HG02642 (cell line): ENCODE measurements at regions not wholly inside any gene's neighbourhood (a gene's known extent, or its start where the extent isn't known, plus 50 kb on each side); places are given as distances from the start of the nearest gene placed in this dataset.

Experiments
- ATAC-seq: cut with Tn5 transposase; IDR thresholded peaks from one replicate; pipeline ENCODE4 v1.9.1; 2021; ENCODE audit warnings: mild to moderate bottlenecking; ENCODE audit not compliant: unreplicated experiment, poor library complexity

DNA sequence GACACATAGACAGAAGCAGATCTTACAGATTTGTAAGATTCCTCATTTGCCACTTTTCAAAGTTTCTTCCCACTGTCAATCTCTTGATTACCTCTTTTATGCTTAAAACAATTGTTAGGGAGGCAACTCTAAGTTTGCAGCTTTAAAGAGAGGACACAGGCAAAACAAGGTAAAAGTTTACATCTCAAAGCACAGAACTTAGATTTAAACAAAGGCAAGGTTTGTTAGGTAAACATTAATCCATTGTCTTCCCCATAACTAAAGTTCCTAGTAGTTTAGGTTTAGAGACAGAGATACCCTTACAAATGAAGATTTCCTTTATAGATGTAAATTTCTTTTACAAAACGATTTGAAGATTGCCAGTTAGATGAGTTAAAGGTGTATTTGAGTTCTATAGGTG is 176.9 kb downstream of the AASDH start:
- no peak for ATAC-seq

DNA sequence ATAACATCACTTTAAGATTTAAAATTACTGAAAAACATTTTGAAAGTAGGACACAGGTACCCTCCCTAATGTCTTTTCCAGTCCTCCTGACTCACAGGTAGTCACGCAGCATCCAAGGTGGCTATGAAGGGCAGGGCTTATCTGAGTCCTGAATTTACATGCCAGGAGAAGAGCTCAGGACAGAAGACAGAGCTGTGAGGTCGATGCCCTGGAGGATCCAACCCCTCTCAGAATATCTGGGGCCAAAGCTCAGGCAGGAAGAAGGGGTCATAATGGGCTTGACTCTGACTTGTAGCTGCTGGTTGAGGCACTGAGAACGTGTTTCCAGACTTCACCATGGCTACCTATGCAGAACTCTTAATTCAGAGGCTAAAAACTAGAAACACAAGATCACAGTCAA is 177.5 kb downstream of the AASDH start:
- no peak for ATAC-seq

DNA sequence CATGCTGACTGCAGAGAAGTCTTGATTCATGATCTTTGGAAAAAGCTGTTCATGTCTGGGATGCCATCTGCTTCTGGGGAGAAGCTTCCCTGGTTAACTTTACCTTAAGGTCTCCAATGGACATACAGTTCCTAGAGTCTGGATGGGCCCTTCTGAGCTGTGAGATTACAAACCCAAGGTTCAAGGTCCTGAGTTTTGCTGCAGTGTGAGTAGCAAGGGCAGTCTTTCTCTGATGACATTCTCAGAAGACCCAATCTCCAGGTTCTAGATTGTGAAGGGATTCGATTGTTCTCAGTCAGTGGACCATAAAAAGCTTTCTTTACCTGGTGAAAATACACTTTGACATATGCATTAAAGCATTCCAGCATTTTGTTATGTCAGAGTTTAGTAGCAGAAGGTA is 179.2 kb downstream of the AASDH start:
- no peak for ATAC-seq

DNA sequence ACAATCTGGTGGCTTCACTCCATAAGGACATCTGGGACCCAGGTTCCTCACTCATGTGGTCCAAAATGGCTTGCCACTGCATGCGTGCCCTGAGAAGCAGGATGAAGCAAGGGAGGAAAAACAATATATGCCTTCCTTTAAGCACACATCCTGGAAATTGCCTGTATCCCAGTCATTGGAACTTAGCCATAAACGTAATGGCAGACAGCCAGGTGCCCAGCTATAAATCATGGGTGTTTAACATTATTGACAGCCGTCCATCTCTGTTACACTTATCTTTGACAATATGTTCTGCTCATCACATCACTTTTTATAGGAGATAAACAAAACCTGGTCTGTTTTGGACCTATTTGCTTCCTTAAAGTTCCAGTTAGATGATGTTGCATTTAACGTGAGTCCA is 181.0 kb downstream of the AASDH start:
- ATAC-seq, result no peak

DNA sequence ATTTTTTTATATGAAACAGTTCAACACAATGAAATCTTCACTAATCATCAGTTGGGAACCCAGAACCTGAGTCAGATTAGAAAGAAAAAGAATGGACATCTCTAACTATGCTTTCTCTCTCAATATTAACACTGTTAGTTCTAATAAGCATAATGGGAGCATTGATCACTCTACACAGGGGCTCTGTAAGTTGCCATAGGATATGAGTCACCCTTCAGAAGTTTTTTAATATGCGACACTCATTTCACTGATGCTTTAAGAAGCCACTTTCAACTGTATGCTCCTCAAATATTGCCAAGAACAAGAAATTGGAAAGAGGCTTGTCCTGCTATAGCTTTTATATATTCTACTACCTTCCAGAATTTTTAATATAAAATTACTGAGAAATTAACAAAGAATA is 187.0 kb downstream of the AASDH start:
- ATAC-seq, result no peak

DNA sequence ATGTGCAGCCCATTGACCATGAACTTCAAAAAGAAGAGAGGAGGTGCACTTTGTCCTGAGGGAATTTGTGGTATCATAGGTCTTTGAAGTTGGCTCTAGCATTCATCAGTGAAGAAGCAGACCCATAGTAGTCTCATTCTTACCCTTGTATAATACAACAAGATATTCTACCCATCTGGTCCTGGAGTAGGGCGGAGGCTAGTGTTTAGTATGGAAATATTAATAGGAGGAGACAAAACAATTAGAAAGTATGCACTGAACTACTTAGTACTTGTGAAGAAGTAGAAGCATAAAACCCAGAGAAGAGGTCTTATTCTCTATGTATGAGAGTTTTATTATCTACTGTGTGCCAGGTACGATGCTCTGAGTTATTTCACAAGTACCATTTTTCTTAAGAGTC is 189.0 kb downstream of the AASDH start:
- no peak for ATAC-seq

DNA sequence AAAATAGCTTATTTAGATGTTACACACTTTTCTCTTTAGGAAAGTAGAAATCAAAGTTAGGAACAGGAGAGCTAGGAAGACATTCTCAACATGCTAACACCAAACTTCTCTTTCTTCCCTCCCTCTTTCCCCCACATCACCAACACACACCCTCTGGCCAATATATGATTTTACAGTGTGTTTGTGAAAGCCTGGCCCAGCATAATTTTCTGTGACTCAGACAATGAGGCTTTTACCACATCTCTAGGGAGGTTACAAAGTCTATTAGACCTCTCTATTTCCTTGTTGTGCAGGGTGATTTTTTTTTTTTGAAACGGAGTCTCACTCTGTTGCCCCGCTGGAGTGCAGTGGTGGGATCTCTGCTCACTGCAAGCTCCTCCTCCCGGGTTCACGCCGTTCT is 189.9 kb downstream of the AASDH start:
- ATAC-seq, result no peak

DNA sequence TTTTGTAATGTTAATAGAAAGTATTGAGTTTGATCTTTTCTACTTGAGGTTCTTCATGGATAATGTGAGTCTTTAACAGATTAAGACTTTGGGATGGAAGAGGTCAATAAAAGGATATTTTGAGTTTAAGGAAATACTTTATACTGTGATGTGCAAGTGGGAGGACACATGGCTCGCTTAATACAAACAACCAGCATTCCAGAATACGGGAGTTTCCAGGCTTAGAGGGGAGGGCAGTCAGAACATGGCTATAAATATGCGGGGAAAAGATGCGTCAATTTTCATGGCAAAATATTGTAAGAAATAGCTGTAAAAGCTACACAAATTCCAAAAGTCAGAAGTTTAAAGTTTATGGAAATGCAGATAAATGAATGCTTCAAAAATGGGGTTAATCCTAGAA is 192.3 kb downstream of the AASDH start:
- ATAC-seq, result no peak

DNA sequence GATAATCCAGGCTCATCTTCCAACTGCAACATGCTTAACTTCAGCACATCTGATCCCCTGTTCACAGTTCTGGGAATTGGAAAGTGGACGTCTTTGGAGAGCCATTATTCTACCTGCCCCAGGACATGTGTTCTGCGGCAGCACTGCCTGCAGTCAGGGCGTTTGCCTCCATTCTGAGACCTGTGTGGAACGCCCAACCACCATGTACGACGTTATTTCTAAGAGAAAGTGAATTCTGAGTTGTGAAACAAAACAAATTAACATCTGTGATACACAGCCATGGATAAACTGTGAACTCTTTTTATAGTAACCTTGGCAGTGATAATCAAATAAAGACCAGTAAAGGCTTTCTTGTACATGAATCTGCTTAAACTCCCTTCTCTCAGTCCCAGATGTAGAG is 195.8 kb downstream of the AASDH start:
- ATAC-seq, result no peak

DNA sequence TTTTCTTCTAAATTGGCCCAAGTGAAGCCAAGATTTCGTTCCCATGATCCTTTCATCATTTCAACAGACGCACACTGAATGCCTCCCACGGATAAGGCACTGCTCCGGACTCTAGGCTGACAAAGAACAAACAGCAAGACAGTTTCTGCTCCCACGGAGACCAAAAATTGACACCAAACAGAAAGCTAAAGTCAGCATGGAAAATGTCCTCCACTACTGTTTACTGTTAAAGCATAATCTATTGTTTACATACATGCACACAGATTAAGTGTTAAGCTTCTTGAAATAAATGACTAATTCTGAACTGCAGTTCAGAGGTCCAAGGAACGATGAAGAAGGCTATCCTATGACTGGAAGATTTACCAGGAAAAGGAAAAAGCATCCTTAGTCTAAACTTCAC is 199.6 kb downstream of the AASDH start:
- ATAC-seq, result no peak

DNA sequence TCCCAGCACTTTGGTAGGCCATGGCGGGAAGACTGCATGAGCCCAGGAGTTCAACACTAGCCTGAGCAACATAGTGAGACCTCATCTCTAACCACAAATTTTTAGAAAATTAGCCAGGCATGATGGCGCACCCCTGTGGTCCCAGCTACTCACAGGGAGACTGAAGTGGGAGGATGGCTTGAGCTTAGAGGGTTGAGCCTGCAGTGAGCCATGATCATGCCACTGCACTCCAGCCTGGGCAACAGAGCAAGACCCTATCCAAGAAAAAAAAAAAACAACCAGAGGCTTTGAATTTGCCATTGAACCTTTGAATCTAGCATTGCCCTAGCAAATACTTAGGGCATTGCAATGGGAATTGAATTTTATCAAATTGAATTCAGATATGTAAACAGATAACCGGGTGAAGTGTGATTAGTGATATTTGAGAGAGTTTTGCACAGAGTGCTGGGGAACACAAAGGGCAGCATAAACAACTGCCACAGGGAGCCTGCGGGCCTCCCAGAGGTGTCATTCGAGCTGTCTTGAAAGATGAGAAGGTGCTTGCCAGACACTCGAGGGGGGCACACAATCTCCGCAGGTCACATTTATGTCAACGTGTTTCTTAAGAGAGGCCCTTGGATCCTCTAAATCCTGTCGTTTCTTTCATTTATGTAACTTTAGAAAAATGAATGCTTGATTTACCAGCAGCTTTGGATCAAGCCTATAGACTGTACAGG is 200.3 kb downstream of the AASDH start:
- no peak for ATAC-seq

DNA sequence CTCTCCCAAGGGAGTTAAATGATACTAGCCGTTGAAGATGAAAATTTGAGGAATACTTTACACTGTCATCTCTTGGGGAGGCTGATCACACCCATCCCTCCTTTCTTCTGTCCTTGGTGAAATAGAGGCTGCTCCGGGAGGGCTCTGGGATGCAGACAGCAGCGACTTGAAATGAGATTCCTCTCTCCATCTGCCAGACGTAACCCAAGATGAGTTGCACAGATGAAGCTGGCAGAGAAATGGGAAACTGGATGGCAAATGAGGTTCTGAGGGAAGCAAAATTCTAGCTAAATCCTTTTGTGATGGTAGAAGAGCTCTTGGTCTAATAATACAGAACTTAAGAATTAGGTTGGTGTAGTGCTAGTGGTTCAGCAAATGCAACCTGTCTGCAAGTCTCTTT is 201.4 kb downstream of the AASDH start:
- no peak for ATAC-seq

DNA sequence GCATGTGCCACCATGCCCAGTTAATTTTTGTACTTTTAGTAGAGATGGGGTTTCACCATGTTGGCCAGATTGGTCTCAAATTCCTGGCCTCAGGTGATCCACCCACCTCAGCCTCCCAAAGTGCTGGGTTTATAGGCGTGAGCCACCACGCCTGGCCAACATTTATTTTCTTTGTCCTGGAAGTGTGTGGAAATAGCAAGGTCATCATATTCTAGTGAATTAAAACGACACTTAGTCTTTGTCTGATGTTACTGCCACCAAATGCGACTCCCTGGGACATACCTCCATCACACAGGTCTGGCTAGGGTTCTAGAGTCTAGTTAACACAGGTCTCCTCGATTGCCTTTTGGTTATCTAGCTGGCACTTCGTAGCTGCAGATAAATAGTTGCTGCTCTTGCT is 203.1 kb downstream of the AASDH start:
- ATAC-seq, result no peak

DNA sequence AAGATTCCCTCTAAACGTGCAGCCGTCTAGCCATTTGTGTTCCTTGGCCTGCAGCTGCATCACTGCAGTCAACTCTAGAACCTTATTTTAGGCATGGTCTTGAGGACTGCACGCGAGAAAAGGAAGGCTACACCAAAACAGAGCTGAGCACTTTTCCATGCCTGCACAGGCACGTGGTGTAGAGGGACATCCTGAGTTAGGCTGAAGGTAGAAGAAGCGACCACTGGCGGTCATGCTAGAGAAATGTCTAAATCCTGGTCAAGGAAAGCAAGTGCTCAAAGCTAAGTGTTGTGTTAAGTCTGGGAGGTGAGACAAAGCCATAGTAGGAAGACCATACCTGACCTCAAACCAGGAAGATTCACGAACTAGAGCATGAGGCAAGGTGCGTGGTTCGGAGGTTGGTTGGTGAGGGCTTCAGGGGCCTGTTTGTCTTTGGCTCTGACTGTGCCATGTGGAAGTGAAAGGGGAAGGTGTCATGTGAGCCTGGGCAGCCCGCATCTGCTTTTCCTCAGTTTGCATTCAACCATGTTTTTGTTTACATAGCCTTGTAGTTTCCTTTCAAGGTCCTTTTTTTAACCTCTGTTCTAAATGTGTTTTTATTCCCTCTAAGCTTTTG is 203.8 kb downstream of the AASDH start:
- peak; percentile 74 for ATAC-seq

DNA sequence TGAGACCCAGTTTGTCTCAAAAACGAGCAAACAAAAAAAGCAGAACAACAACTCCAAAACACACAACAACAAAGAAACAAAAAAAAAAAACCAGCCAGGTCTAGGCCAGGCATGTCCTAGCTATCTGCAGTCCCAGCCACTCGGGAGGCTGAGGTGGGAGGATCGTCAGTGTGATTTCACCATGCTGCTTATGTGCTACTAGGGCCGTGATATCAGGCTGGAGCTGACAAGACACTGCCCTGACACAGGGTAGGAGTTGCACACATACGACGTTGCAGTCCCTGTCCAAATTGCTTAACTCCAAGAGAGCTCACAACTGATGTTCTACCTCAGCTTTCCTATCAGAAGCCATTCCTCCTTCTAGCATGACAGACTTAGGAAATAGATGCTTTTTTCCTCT is 204.9 kb downstream of the AASDH start:
- no peak for ATAC-seq

DNA sequence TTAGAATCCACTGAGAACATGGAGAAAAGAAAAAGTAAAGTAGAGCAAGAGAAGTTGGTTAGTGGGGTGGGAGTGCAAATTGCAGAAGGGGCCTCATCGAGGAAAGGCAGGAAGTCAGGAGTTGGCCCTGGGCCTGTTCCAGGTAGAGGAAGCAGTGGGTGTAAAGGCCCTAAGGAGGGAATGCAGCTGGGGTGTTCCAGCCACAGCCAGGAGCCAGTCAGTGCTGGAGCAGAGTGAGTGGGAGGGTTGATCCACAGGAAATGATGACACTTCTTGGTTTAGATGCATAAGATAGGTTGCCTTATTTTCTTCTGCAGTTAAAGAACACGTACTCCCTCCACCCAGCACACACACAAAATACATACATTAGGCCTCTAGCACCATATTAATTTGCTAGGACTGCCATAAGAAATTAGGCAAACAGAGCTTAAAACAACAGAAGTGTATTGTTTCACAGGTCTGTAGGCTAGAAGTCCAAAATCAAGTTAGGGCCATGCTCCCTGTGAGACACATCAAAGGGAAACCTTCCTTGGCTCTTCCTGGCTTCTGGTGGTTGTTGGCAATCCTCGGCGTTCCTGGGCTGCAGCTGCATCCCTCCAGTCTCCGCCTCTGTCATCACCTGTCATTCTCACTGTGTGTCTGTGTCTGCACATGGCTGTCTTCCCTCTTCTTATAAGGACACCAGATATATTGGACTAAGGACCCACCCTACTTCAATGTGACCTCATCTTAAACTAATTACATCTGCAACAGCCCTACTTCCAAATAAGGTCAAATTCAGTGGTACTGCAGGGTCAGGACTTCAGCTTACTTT is 205.9 kb downstream of the AASDH start:
- no peak for ATAC-seq

DNA sequence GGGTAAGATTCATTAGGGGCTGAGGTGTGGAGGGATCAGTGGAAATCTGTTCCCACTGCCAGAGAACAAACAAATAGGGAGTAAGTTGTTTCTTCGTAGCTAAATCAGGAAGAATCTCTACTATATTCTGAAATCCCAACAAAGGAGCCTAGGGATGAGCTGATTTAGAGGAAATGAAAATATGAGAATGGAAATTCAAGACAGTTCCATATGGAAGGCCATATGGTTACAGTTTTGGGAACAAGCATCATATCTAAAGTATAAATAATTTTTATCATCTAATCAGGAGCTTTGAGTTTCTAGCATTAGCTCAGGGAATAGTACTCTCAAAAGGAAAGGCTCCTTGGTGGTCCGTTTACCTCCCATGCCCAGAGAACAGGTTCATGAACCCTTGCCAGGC is 218.2 kb downstream of the AASDH start:
- ATAC-seq, result no peak

DNA sequence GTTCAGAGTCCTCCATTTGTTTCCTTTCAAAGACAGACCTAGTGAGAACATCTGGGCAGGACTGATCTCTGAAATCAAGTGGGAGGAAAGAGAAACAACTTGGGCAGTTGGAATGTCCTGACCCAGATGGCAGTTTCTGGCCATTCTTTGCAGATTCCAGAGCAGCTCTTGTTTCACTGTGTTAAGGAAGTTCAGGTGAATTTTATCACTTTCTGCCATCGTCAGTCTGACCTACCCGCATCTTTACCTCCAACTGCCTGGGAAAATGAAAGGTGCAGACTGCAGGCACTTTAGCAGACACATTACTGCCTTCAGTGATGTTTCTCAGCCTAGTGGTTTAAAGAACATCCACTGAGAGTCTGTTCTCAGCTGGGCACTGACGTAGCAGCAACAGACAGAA is 216.2 kb downstream of the CEP135 start:
- ATAC-seq, result no peak

DNA sequence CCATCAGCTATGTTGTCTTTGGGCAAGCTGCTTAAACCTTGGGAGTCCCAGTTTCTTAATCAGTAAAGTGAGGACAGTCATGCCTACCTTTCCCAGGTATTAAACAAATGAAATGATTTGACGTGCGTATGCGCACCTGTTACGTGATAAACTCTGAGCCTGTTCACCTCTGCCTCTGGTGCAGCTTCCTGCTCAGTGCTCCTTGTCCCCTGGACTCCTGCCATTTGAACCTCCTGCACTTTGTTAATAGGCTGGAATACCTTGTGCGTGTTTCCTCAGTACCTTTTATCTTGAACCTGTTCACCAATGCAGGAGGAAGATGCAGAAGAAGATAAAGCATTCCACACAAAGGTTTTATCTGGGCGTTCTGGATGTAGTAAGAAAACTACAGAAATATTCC is 211.9 kb downstream of the CEP135 start:
- ATAC-seq, result no peak

DNA sequence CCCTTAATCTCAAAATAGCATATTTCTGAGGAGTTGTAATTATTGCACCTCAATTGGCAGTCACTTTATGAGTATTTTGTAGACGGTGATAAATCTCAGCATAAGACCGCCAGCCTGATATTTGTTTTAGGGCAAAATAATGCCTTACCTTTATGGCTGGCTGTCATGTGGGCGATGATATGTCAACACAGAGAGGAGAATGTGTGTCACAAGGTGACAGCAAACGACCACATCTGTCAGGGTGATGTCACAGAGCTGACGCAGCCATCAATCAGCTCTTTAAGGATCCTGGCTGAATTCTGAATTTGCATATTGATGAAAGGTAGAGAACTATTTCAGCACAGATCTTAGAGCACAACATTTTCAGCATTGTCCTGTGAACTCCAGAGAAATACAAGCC is 209.7 kb downstream of the CEP135 start:
- ATAC-seq, result no peak

DNA sequence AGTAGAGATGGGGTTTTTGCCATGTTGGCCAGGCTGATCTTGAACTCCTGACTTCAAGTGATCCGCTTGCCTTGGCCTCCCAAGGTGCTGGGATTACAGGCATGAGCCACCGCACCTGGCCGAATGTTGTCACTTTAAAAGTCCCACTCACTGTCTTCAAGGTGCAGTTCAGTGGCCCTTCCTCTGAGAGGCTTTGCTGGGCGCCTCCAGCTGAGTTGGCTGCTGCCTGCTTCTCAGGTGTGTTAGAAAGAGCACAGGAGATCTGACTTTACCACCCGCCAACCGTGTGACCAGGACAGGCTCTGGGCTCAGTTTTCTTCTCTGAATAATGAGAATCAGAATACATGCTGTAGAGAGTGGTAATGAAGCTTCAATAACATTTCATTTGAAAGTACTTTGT is 207.4 kb downstream of the CEP135 start:
- ATAC-seq, result no peak

DNA sequence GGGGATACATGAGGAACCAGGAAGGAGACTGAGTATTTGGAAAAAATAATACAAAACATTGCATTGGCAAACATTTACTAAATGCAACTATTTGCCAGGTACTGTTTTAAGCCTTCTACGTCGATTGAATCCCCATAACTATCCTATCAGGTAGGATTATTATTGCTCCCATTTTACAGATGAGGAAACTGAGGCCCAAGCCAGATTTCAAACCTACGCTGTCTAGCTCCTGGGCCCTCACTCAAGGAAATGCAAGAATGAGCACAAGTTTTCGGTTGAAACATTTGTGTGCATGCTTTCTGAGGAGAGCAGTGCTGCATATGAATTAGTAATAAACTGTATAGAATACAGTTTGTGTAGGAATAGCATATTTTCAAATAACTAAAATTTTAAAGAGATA is 206.7 kb downstream of the CEP135 start:
- ATAC-seq, result no peak
